KMS-11 (cell line): ENCODE measurements at regions not wholly inside any gene's neighbourhood (a gene's known extent, or its start where the extent isn't known, plus 50 kb on each side); places are given as distances from the start of the nearest gene placed in this dataset.

Experiments used
- H2AFZ ChIP-seq: fragments of 200-600 bp; sonication (generic); 2 replicates; pipeline ENCODE4 v1.6.1; 2016; ENCODE audit warnings: antibody characterized with exemption, mixed run types, low read depth
- H3K27ac ChIP-seq: fragments of 200-600 bp; sonication (generic); 2 replicates; pipeline ENCODE4 v1.6.1; 2016; ENCODE audit warnings: mild to moderate bottlenecking, mixed run types
- H3K27me3 ChIP-seq: fragments of 200-600 bp; sonication (generic); 2 replicates; pipeline ENCODE4 v1.6.1; 2017; ENCODE audit warnings: mild to moderate bottlenecking, low read depth, mixed run types, moderate library complexity; ENCODE audit not compliant: insufficient read depth
- H3K36me3 ChIP-seq: fragments of 200-600 bp; sonication (generic); 2 replicates; pipeline ENCODE4 v1.6.1; 2017; ENCODE audit warnings: mild to moderate bottlenecking, mixed run types; ENCODE audit not compliant: insufficient read depth
- H3K4me1 ChIP-seq: fragments of 200-600 bp; sonication (generic); 2 replicates; pipeline ENCODE4 v1.6.1; 2016; ENCODE audit warnings: mild to moderate bottlenecking, low read depth, mixed run types; ENCODE audit not compliant: poor library complexity, severe bottlenecking
- H3K4me2 ChIP-seq: fragments of 200-600 bp; sonication (generic); 2 replicates; pipeline ENCODE4 v1.7.0; 2016; ENCODE audit warnings: mild to moderate bottlenecking, mixed run types
- H3K4me3 ChIP-seq: fragments of 200-600 bp; sonication (generic); IDR thresholded peaks from 2 replicates; pipeline ENCODE4 v1.6.1; 2017; ENCODE audit warnings: low read depth, low read length, mixed read lengths; ENCODE audit not compliant: insufficient read depth
- H3K79me2 ChIP-seq: fragments of 200-600 bp; sonication (generic); 2 replicates; pipeline ENCODE4 v1.6.1; 2016; ENCODE audit warnings: low read depth, mixed run types; ENCODE audit not compliant: insufficient read depth
- H3K9ac ChIP-seq: fragments of 200-600 bp; sonication (generic); 2 replicates; pipeline ENCODE4 v1.6.1; 2016; ENCODE audit warnings: mild to moderate bottlenecking, mixed run types
- H4K20me1 ChIP-seq: fragments of 200-600 bp; sonication (generic); 2 replicates; pipeline ENCODE4 v1.6.1; 2016; ENCODE audit warnings: mild to moderate bottlenecking, mixed run types; ENCODE audit not compliant: insufficient read depth
- CTCF ChIP-seq: fragments of 200-600 bp; sonication (generic); conservative IDR thresholded peaks from 2 replicates; pipeline ENCODE4 v1.6.1; 2017; ENCODE audit warnings: low read depth, mild to moderate bottlenecking, antibody characterized with exemption, low read length, moderate library complexity, mixed read lengths

- no peak overlapping the region for H3K4me2 ChIP-seq
- H3K9ac ChIP-seq, result no peak overlapping the region
- no peaks in the 10 kb centered on the region for H4K20me1 ChIP-seq
- no peak overlapping the region for H3K4me3 ChIP-seq
- no peak overlapping the region for H2AFZ ChIP-seq
- H3K4me1 ChIP-seq, result no peaks in the 10 kb centered on the region
- no peak for TF ChIP-seq CTCF
- H3K36me3 ChIP-seq, result no peaks in the 10 kb centered on the region
- H3K27ac ChIP-seq, result no peak overlapping the region
- no peaks in the 10 kb centered on the region for H3K27me3 ChIP-seq
- H3K79me2 ChIP-seq, result no peaks in the 10 kb centered on the region
These were observed 161.0 kb upstream of the CRY1 start for GRCh38 chr12:107254258-107254856.

- no peaks in the 10 kb centered on the region for H3K79me2 ChIP-seq
- no peaks in the 10 kb centered on the region for H3K27me3 ChIP-seq
- no peak overlapping the region for H3K9ac ChIP-seq
- no peaks in the 10 kb centered on the region for H3K4me1 ChIP-seq
- H3K27ac ChIP-seq, result no peak overlapping the region
- H2AFZ ChIP-seq, result no peak overlapping the region
- no peaks in the 10 kb centered on the region for H3K36me3 ChIP-seq
- H4K20me1 ChIP-seq, result no peaks in the 10 kb centered on the region
- no peak overlapping the region for H3K4me3 ChIP-seq
- TF ChIP-seq CTCF, result no peak
- no peak overlapping the region for H3K4me2 ChIP-seq
These were observed 165.4 kb upstream of the CRY1 start for GRCh38 chr12:107258780-107259179.

- Histone ChIP-seq H3K4me2 (no peak overlapping the region), H3K27ac (no peak overlapping the region), H3K4me1 (no peaks in the 10 kb centered on the region), H4K20me1 (no peaks in the 10 kb centered on the region), H3K4me3 (no peak overlapping the region), H3K9ac (no peak overlapping the region), H3K79me2 (no peaks in the 10 kb centered on the region), H3K36me3 (no peaks in the 10 kb centered on the region), H2AFZ (no peak overlapping the region), H3K27me3 (no peaks in the 10 kb centered on the region)
- TF ChIP-seq CTCF, result no peak
These were observed 170.6 kb upstream of the CRY1 start for GRCh38 chr12:107263980-107264379.

- no peaks in the 10 kb centered on the region for H4K20me1 ChIP-seq
- no peaks in the 10 kb centered on the region for H3K79me2 ChIP-seq
- H3K27me3 ChIP-seq, result no peaks in the 10 kb centered on the region
- no peaks in the 10 kb centered on the region for H3K36me3 ChIP-seq
- H3K4me3 ChIP-seq, result no peak overlapping the region
- no peaks in the 10 kb centered on the region for H3K4me1 ChIP-seq
- H3K9ac ChIP-seq, result no peak overlapping the region
- TF ChIP-seq CTCF, result no peak
- no peak overlapping the region for H2AFZ ChIP-seq
- no peak overlapping the region for H3K4me2 ChIP-seq
- H3K27ac ChIP-seq, result no peak overlapping the region
These were observed 171.3 kb upstream of the CRY1 start for GRCh38 chr12:107264667-107265066.
